GM21737 (cell line): ENCODE measurements at regions not wholly inside any gene's neighbourhood (a gene's known extent, or its start where the extent isn't known, plus 50 kb on each side); places are given as distances from the start of the nearest gene placed in this dataset.
"Not testable (repeated sequence)": the region's sequence is repeated elsewhere in the genome, so short reads cannot be mapped to it uniquely, and the experiment has no call there.

Experiments used
- ATAC-seq: cut with Tn5 transposase; IDR thresholded peaks from one replicate; pipeline ENCODE4 v1.9.1; 2021; ENCODE audit warnings: mild to moderate bottlenecking, moderate library complexity; ENCODE audit not compliant: unreplicated experiment

- ATAC-seq, result no peak
Measured at GRCh38 chr1:229002451-229002960, 267.2 kb downstream of the RHOU start.

GRCh38 chr1:229003233-229004031 lies 267.5 kb upstream of the RAB4A start:
- ATAC-seq, result no peak

- ATAC-seq, result no peak
Measured at GRCh38 chr1:229004066-229004833, 266.7 kb upstream of the RAB4A start.

- no peak for ATAC-seq
Measured at GRCh38 chr1:229005097-229005496, 265.8 kb upstream of the RAB4A start.

GRCh38 chr1:229005556-229005955 lies 265.4 kb upstream of the RAB4A start:
- ATAC-seq, result no peak

GRCh38 chr1:229006121-229006870 lies 264.6 kb upstream of the RAB4A start:
- ATAC-seq, result no peak

- ATAC-seq, result no peak
Measured at GRCh38 chr1:229007167-229007566, 263.7 kb upstream of the RAB4A start.

GRCh38 chr1:229007701-229008100 lies 263.2 kb upstream of the RAB4A start:
- ATAC-seq, result no peak

- ATAC-seq, result not testable (repeated sequence)
Measured at GRCh38 chr1:229008347-229008746, 262.6 kb upstream of the RAB4A start.

- ATAC-seq, result no peak
Measured at GRCh38 chr1:229011022-229011421, 259.9 kb upstream of the RAB4A start.

GRCh38 chr1:229012823-229013222 lies 258.1 kb upstream of the RAB4A start:
- no peak for ATAC-seq

GRCh38 chr1:229013981-229014380 lies 256.9 kb upstream of the RAB4A start:
- ATAC-seq, result no peak

GRCh38 chr1:229015806-229016205 lies 255.1 kb upstream of the RAB4A start:
- ATAC-seq, result no peak

- ATAC-seq, result no peak
Measured at GRCh38 chr1:229017091-229017490, 253.8 kb upstream of the RAB4A start.

- ATAC-seq, result no peak
Measured at GRCh38 chr1:229018674-229019295, 252.1 kb upstream of the RAB4A start.

GRCh38 chr1:229019663-229020271 lies 251.1 kb upstream of the RAB4A start:
- no peak for ATAC-seq

- ATAC-seq, result not testable (repeated sequence)
Measured at GRCh38 chr1:229021034-229021433, 249.9 kb upstream of the RAB4A start.

GRCh38 chr1:229022595-229023333 lies 248.1 kb upstream of the RAB4A start:
- no peak for ATAC-seq

- no peak for ATAC-seq
Measured at GRCh38 chr1:229023651-229024300, 247.1 kb upstream of the RAB4A start.
